Pulmonary artery endothelial cell (primary cell): ENCODE measurements at regions not wholly inside any gene's neighbourhood (a gene's known extent, or its start where the extent isn't known, plus 50 kb on each side); places are given as distances from the start of the nearest gene placed in this dataset.

Experiments
- DNase-seq: peaks from one replicate; pipeline ENCODE4 v3.0.0-alpha.2; 2011; ENCODE audit warnings: low read depth, low spot score

- DNase-seq = no peak
Measured at GRCh38 chr18:29271501-29271900, 1094.6 kb upstream of the CDH2 start.

- no peak for DNase-seq
Measured at GRCh38 chr18:29259838-29260237, 1082.9 kb upstream of the CDH2 start.

GRCh38 chr18:29254123-29254522 lies 1077.2 kb upstream of the CDH2 start:
- DNase-seq = no peak

- no peak for DNase-seq
Measured at GRCh38 chr18:29251681-29252080, 1074.8 kb upstream of the CDH2 start.

- DNase-seq = no peak
Measured at GRCh38 chr18:29250843-29251242, 1073.9 kb upstream of the CDH2 start.

GRCh38 chr18:29250259-29250658 lies 1073.3 kb upstream of the CDH2 start:
- DNase-seq = no peak

- DNase-seq = no peak
Measured at GRCh38 chr18:29248805-29249204, 1071.9 kb upstream of the CDH2 start.

GRCh38 chr18:29241199-29241598 lies 1064.3 kb upstream of the CDH2 start:
- DNase-seq = no peak

- DNase-seq = no peak
Measured at GRCh38 chr18:29234751-29235150, 1057.8 kb upstream of the CDH2 start.

- no peak for DNase-seq
Measured at GRCh38 chr18:29226213-29226612, 1049.3 kb upstream of the CDH2 start.

- no peak for DNase-seq
Measured at GRCh38 chr18:29225351-29225750, 1048.4 kb upstream of the CDH2 start.

- no peak for DNase-seq
Measured at GRCh38 chr18:29218091-29218490, 1041.2 kb upstream of the CDH2 start.

GRCh38 chr18:29217124-29217915 lies 1040.4 kb upstream of the CDH2 start:
- DNase-seq = no peak

- no peak for DNase-seq
Measured at GRCh38 chr18:29198834-29199233, 1021.9 kb upstream of the CDH2 start.

GRCh38 chr18:29196307-29196706 lies 1019.4 kb upstream of the CDH2 start:
- no peak for DNase-seq

- DNase-seq = no peak
Measured at GRCh38 chr18:29191263-29191662, 1014.3 kb upstream of the CDH2 start.

- DNase-seq = no peak
Measured at GRCh38 chr18:29188760-29189159, 1011.8 kb upstream of the CDH2 start.

- no peak for DNase-seq
Measured at GRCh38 chr18:29185801-29186200, 1008.9 kb upstream of the CDH2 start.

GRCh38 chr18:29184654-29185053 lies 1007.7 kb upstream of the CDH2 start:
- no peak for DNase-seq

GRCh38 chr18:29181151-29181901 lies 1004.4 kb upstream of the CDH2 start:
- DNase-seq = peak; percentile 49

- no peak for DNase-seq
Measured at GRCh38 chr18:29176681-29177080, 999.8 kb upstream of the CDH2 start.

- DNase-seq = no peak
Measured at GRCh38 chr18:29174891-29175290, 998.0 kb upstream of the CDH2 start.

GRCh38 chr18:29172756-29173067 lies 995.8 kb upstream of the CDH2 start:
- no peak for DNase-seq
